ENCODE measurements at regions not wholly inside any gene's neighbourhood (a gene's known extent, or its start where the extent isn't known, plus 50 kb on each side); places are given as distances from the start of the nearest gene placed in this dataset.

GRCh38 chr12:9344541-9344940 lies 136.3 kb upstream of the PZP start:
- TF ChIP-seq POLR2A (IDR thresholded peaks at IDR 0.05; ENCODE audit: low read depth, low read length), result no peak
- TF ChIP-seq TAF1 (IDR thresholded peaks at IDR 0.05; ENCODE audit: low read depth, low read length), result no peak
- TF ChIP-seq POLR2AphosphoS5 (IDR thresholded peaks at IDR 0.05; ENCODE audit: low read depth, low read length), result no peak
- TF ChIP-seq PAX5 (IDR thresholded peaks at IDR 0.05; ENCODE audit: insufficient read depth, low read length, severe bottlenecking), result no peak
- TF ChIP-seq POU2F2 (IDR thresholded peaks at IDR 0.05; ENCODE audit: low read depth, low read length), result no peak
